Neutrophil (primary cell): ENCODE measurements at regions not wholly inside any gene's neighbourhood (a gene's known extent, or its start where the extent isn't known, plus 50 kb on each side); places are given as distances from the start of the nearest gene placed in this dataset.

Experiments used
- H3K27ac ChIP-seq: fragments of 200-600 bp; sonication (generic); 2 replicates; pipeline ENCODE4 v1.5.1; 2016; ENCODE audit warnings: mild to moderate bottlenecking, moderate library complexity
- H3K27me3 ChIP-seq: fragments of 200-600 bp; sonication (generic); 2 replicates; pipeline ENCODE4 v1.6.0; 2016; ENCODE audit warnings: mild to moderate bottlenecking
- H3K36me3 ChIP-seq: fragments of 200-600 bp; sonication (generic); 2 replicates; pipeline ENCODE4 v1.5.1; 2017
- H3K4me1 ChIP-seq, 2 experiments: fragments of 200-600 bp in 1 of 2; sonication (generic) in 1 of 2; 1 replicate in 1 of 2; 2 replicates in 1 of 2; pipeline versions ENCODE4 v1.5.1 to v1.6.1; 2013 to 2016; ENCODE audit warnings: low read depth in 1 of 2, low read length in 1 of 2, mild to moderate bottlenecking in 1 of 2, moderate library complexity in 1 of 2; ENCODE audit not compliant: control insufficient read depth in 1 of 2, insufficient read depth in 1 of 2
- H3K4me3 ChIP-seq, 2 experiments: fragments of 200-600 bp in 1 of 2; sonication (generic) in 1 of 2; 1 replicate in 1 of 2; 2 replicates in 1 of 2; pipeline ENCODE4 v1.5.1; 2013 to 2016; ENCODE audit warnings: low read depth in 1 of 2, low read length in 1 of 2, mild to moderate bottlenecking in 1 of 2, moderate library complexity in 1 of 2
- H3K9me3 ChIP-seq: fragments of 200-600 bp; sonication (generic); 2 replicates; pipeline ENCODE4 v1.5.1; 2016
- CTCF ChIP-seq: fragments of 200-600 bp; sonication (generic); IDR thresholded peaks from 2 replicates; pipeline ENCODE4 v1.5.1; 2016; ENCODE audit warnings: antibody characterized with exemption

GRCh38 chr3:20424086-20424485 is 238.1 kb upstream of the SGO1 start:
- no peak for TF ChIP-seq CTCF
- no peaks in the 10 kb centered on the region for H3K9me3 ChIP-seq
- H3K36me3 ChIP-seq = no peaks in the 10 kb centered on the region
- H3K4me3 ChIP-seq = no peak overlapping the region
- H3K27me3 ChIP-seq = no peaks in the 10 kb centered on the region
- no peak overlapping the region for H3K27ac ChIP-seq
- no peaks in the 10 kb centered on the region for H3K4me1 ChIP-seq

DNA sequence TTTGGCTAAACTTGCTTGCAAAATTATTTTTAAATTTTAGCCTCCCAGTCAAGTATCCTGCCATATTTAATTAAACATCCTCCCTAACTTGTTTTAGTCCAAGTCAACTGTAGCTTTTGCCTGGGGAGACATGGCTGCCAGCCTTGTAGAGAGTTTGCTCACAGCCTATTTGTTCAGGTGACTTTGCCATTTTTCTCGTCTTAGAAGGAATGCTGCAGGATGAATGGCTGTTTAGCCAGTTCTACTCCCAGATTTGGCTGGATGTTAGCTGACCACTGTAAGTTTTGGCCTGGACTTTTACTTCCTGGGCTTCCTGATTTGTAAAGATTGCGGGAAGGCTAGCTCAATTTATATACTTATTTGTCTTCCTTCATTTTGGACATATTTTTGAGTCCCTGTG is 236.4 kb upstream of the SGO1 start:
- no peak for TF ChIP-seq CTCF
- H3K4me1 ChIP-seq = no peaks in the 10 kb centered on the region
- no peaks in the 10 kb centered on the region for H3K27me3 ChIP-seq

GRCh38 chr3:20417388-20418108 is 231.5 kb upstream of the SGO1 start:
- no peak overlapping the region for H3K27ac ChIP-seq
- no peak overlapping the region for H3K4me3 ChIP-seq
- no peaks in the 10 kb centered on the region for H3K27me3 ChIP-seq
- H3K9me3 ChIP-seq = no peaks in the 10 kb centered on the region
- no peak for TF ChIP-seq CTCF
- H3K36me3 ChIP-seq = no peaks in the 10 kb centered on the region
- H3K4me1 ChIP-seq = no peaks in the 10 kb centered on the region

More for the DNA sequence above, 236.4 kb upstream of the SGO1 start:
- H3K27ac ChIP-seq = no peak overlapping the region
- no peaks in the 10 kb centered on the region for H3K36me3 ChIP-seq
- no peaks in the 10 kb centered on the region for H3K9me3 ChIP-seq
- no peak overlapping the region for H3K4me3 ChIP-seq

GRCh38 chr3:20406611-20407011 is 220.6 kb upstream of the SGO1 start:
- no peaks in the 10 kb centered on the region for H3K4me1 ChIP-seq
- H3K27me3 ChIP-seq = no peaks in the 10 kb centered on the region
- H3K4me3 ChIP-seq = no peak overlapping the region
- no peak overlapping the region for H3K27ac ChIP-seq
- H3K36me3 ChIP-seq = no peaks in the 10 kb centered on the region
- H3K9me3 ChIP-seq = no peaks in the 10 kb centered on the region
- no peak for TF ChIP-seq CTCF

GRCh38 chr3:20405744-20406143 is 219.7 kb upstream of the SGO1 start:
- no peak overlapping the region for H3K27ac ChIP-seq
- H3K9me3 ChIP-seq = no peaks in the 10 kb centered on the region
- no peaks in the 10 kb centered on the region for H3K4me1 ChIP-seq
- H3K36me3 ChIP-seq = no peaks in the 10 kb centered on the region
- H3K27me3 ChIP-seq = no peaks in the 10 kb centered on the region
- no peak overlapping the region for H3K4me3 ChIP-seq
- TF ChIP-seq CTCF = no peak
